ENCODE measurements at regions not wholly inside any gene's neighbourhood (a gene's known extent, or its start where the extent isn't known, plus 50 kb on each side); places are given as distances from the start of the nearest gene placed in this dataset.

GRCh38 chr17:74061758-74062157 lies 141.7 kb upstream of the RPL38 start:
- Histone ChIP-seq H3F3A (ENCODE audit: insufficient read depth, low read length) (no peaks in the 10 kb centered on the region), H3K9me3 (replicated peaks; ENCODE audit: insufficient read depth, low read length) (no peaks in the 10 kb centered on the region), H3K27ac (ENCODE audit: low read length) (no peak overlapping the region), H3K9ac (ENCODE audit: low read length) (no peak overlapping the region), H3K36me3 (replicated peaks; ENCODE audit: insufficient read depth, low read length) (no peaks in the 10 kb centered on the region), H3K4me1 (ENCODE audit: low read length) (no peaks in the 10 kb centered on the region), H3K79me2 (ENCODE audit: low read length) (no peaks in the 10 kb centered on the region), H3K9me2 (replicated peaks; ENCODE audit: insufficient read depth, low read length) (no peaks in the 10 kb centered on the region), H2AFZ (ENCODE audit: low read length) (no peak overlapping the region), H3K4me2 (ENCODE audit: low read depth, low read length) (no peak overlapping the region), H4K20me1 (ENCODE audit: insufficient read depth, low read length) (no peaks in the 10 kb centered on the region), H3K27me3 (replicated peaks; ENCODE audit: insufficient read depth, low read length) (peaks cover 73% of the 10 kb centered on the region), H3K4me3 (ENCODE audit: low read length) (no peak overlapping the region)
- TF ChIP-seq CTCF (IDR thresholded peaks at IDR 0.05; ENCODE audit: low read length): no peak
- TF ChIP-seq EZH2phosphoT487 (IDR thresholded peaks at IDR 0.05; ENCODE audit: low read length): no peak
- no peak for TF ChIP-seq EZH2 (optimal IDR thresholded peaks at IDR 0.05; ENCODE audit: low read depth, low read length)
- DNase-seq: no peak

- Histone ChIP-seq H3K9me3 (replicated peaks; ENCODE audit: insufficient read depth, low read length) (no peaks in the 10 kb centered on the region), H3K27me3 (replicated peaks; ENCODE audit: insufficient read depth, low read length) (peaks cover 73% of the 10 kb centered on the region), H3K4me1 (ENCODE audit: low read length) (no peaks in the 10 kb centered on the region), H3K9me2 (replicated peaks; ENCODE audit: insufficient read depth, low read length) (no peaks in the 10 kb centered on the region), H3K4me2 (ENCODE audit: low read depth, low read length) (no peak overlapping the region), H3K4me3 (ENCODE audit: low read length) (no peak overlapping the region), H3K9ac (ENCODE audit: low read length) (no peak overlapping the region), H4K20me1 (ENCODE audit: insufficient read depth, low read length) (no peaks in the 10 kb centered on the region), H3K36me3 (replicated peaks; ENCODE audit: insufficient read depth, low read length) (no peaks in the 10 kb centered on the region), H3K27ac (ENCODE audit: low read length) (no peak overlapping the region), H2AFZ (ENCODE audit: low read length) (no peak overlapping the region), H3K79me2 (ENCODE audit: low read length) (no peaks in the 10 kb centered on the region), H3F3A (ENCODE audit: insufficient read depth, low read length) (no peaks in the 10 kb centered on the region)
- TF ChIP-seq EZH2 (optimal IDR thresholded peaks at IDR 0.05; ENCODE audit: low read depth, low read length) (no peak), CTCF (IDR thresholded peaks at IDR 0.05; ENCODE audit: low read length) (no peak), EZH2phosphoT487 (IDR thresholded peaks at IDR 0.05; ENCODE audit: low read length) (no peak)
- no peak for DNase-seq
Observed at GRCh38 chr17:74062234-74062633, 141.2 kb upstream of the RPL38 start.

- Histone ChIP-seq H3K36me3 (replicated peaks; ENCODE audit: insufficient read depth, low read length) (no peaks in the 10 kb centered on the region), H2AFZ (ENCODE audit: low read length) (no peak overlapping the region), H3K9me3 (replicated peaks; ENCODE audit: insufficient read depth, low read length) (no peaks in the 10 kb centered on the region), H3K9ac (ENCODE audit: low read length) (no peak overlapping the region), H3K4me2 (ENCODE audit: low read depth, low read length) (no peak overlapping the region), H4K20me1 (ENCODE audit: insufficient read depth, low read length) (no peaks in the 10 kb centered on the region), H3K27ac (ENCODE audit: low read length) (no peak overlapping the region), H3K4me3 (ENCODE audit: low read length) (no peak overlapping the region), H3F3A (ENCODE audit: insufficient read depth, low read length) (no peaks in the 10 kb centered on the region), H3K79me2 (ENCODE audit: low read length) (no peaks in the 10 kb centered on the region), H3K9me2 (replicated peaks; ENCODE audit: insufficient read depth, low read length) (no peaks in the 10 kb centered on the region), H3K27me3 (replicated peaks; ENCODE audit: insufficient read depth, low read length) (peaks cover 74% of the 10 kb centered on the region), H3K4me1 (ENCODE audit: low read length) (no peaks in the 10 kb centered on the region)
- TF ChIP-seq EZH2 (optimal IDR thresholded peaks at IDR 0.05; ENCODE audit: low read depth, low read length) (no peak), EZH2phosphoT487 (IDR thresholded peaks at IDR 0.05; ENCODE audit: low read length) (no peak), CTCF (IDR thresholded peaks at IDR 0.05; ENCODE audit: low read length) (no peak)
- DNase-seq: no peak
Observed at GRCh38 chr17:74063439-74063838, 140.0 kb upstream of the RPL38 start.

All from MM.1S (cell line).